ENCODE measurements at regions not wholly inside any gene's neighbourhood (a gene's known extent, or its start where the extent isn't known, plus 50 kb on each side); places are given as distances from the start of the nearest gene placed in this dataset.
"Not testable (repeated sequence)": the region's sequence is repeated elsewhere in the genome, so short reads cannot be mapped to it uniquely, and the experiment has no call there.

- Histone ChIP-seq H3K4me3 (replicated peaks; ENCODE audit: insufficient read depth, low read length) (no peak overlapping the region), H3K27me3 (ENCODE audit: insufficient read depth, poor library complexity, severe bottlenecking) (no peaks in the 10 kb centered on the region), H3K27ac (replicated peaks) (no peak overlapping the region)
- no peak for DNase-seq (ENCODE audit: low read depth in 1 of 2, low spot score in 1 of 2)
- TF ChIP-seq GABPA (IDR thresholded peaks at IDR 0.05; ENCODE audit: low read depth) (no peak), CTCF (IDR thresholded peaks at IDR 0.05; ENCODE audit: insufficient read depth, low read length) (no peak), SPI1 (IDR thresholded peaks at IDR 0.05; ENCODE audit: borderline replicate concordance, low read depth) (no peak), POLR2AphosphoS5 (IDR thresholded peaks at IDR 0.05; ENCODE audit: low read depth) (no peak), REST (IDR thresholded peaks at IDR 0.05; ENCODE audit: insufficient replicate concordance, low read depth) (no peak)
Observed at GRCh38 chr1:69109277-69109676, 458.4 kb upstream of the LRRC7 start.

GRCh38 chr1:69110851-69111250 lies 456.9 kb upstream of the LRRC7 start:
- no peak overlapping the region for H3K4me3 ChIP-seq (replicated peaks; ENCODE audit: insufficient read depth, low read length)
- no peak for DNase-seq (ENCODE audit: low read depth in 1 of 2, low spot score in 1 of 2)
- TF ChIP-seq SPI1 (IDR thresholded peaks at IDR 0.05; ENCODE audit: borderline replicate concordance, low read depth) (no peak), CTCF (IDR thresholded peaks at IDR 0.05; ENCODE audit: insufficient read depth, low read length) (no peak), POLR2AphosphoS5 (IDR thresholded peaks at IDR 0.05; ENCODE audit: low read depth) (no peak), GABPA (IDR thresholded peaks at IDR 0.05; ENCODE audit: low read depth) (no peak), REST (IDR thresholded peaks at IDR 0.05; ENCODE audit: insufficient replicate concordance, low read depth) (no peak)

GRCh38 chr1:69120126-69120741 lies 447.5 kb upstream of the LRRC7 start:
- not testable (repeated sequence) for DNase-seq (ENCODE audit: low read depth in 1 of 2, low spot score in 1 of 2); H3K27me3 ChIP-seq (ENCODE audit: insufficient read depth, poor library complexity, severe bottlenecking); H3K27ac ChIP-seq (replicated peaks); H3K4me3 ChIP-seq (replicated peaks; ENCODE audit: insufficient read depth, low read length)

More at GRCh38 chr1:69110851-69111250, 456.9 kb upstream of the LRRC7 start:
- H3K27me3 ChIP-seq (ENCODE audit: insufficient read depth, poor library complexity, severe bottlenecking), result no peaks in the 10 kb centered on the region
- no peak overlapping the region for H3K27ac ChIP-seq (replicated peaks)

- H3K4me3 ChIP-seq (replicated peaks; ENCODE audit: insufficient read depth, low read length), result no peak overlapping the region
- no peak for DNase-seq (ENCODE audit: low read depth in 1 of 2, low spot score in 1 of 2)
- no peak overlapping the region for H3K27ac ChIP-seq (replicated peaks)
- no peaks in the 10 kb centered on the region for H3K27me3 ChIP-seq (ENCODE audit: insufficient read depth, poor library complexity, severe bottlenecking)
- no peak for TF ChIP-seq SPI1 (IDR thresholded peaks at IDR 0.05; ENCODE audit: borderline replicate concordance, low read depth)
- TF ChIP-seq POLR2AphosphoS5 (IDR thresholded peaks at IDR 0.05; ENCODE audit: low read depth), result no peak
- no peak for TF ChIP-seq REST (IDR thresholded peaks at IDR 0.05; ENCODE audit: insufficient replicate concordance, low read depth)
- no peak for TF ChIP-seq GABPA (IDR thresholded peaks at IDR 0.05; ENCODE audit: low read depth)
- TF ChIP-seq CTCF (IDR thresholded peaks at IDR 0.05; ENCODE audit: insufficient read depth, low read length), result no peak
Observed at GRCh38 chr1:69120817-69121216, 446.9 kb upstream of the LRRC7 start.

Measured in HL-60 (cell line).